ENCODE measurements at regions not wholly inside any gene's neighbourhood (a gene's known extent, or its start where the extent isn't known, plus 50 kb on each side); places are given as distances from the start of the nearest gene placed in this dataset.

DNA sequence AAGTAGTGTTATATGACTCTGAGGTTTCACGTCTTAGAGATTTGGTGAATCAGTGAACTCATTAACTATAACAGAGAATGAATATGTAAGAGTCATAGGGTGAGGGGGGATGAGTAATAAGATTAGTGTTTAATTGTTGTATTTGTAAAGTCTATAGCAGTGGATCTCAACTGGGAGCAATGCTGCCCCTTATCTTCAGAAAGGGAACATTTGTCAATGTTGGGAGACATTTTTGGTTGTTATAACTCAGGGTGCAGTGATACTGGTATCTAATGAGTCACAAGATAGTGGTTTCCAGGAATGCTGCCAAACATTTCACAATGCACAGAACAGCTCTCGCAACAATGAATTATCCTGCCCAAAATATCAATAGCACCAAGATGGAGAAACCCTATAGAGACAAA lies 1193.7 kb downstream of the GALC start:
- no peaks in the 10 kb centered on the region for H3K4me1 ChIP-seq
- intact Hi-C loops (cut with DNase I; ENCODE audit: low total_unique reads) = no loop called here
- no peak overlapping the region for H3K27ac ChIP-seq
- H3K4me3 ChIP-seq = no peak overlapping the region
- no peaks in the 10 kb centered on the region for H3K9me3 ChIP-seq
- no peaks in the 10 kb centered on the region for H3K27me3 ChIP-seq
- DNase-seq = no peak
- TF ChIP-seq, protein P1, sequence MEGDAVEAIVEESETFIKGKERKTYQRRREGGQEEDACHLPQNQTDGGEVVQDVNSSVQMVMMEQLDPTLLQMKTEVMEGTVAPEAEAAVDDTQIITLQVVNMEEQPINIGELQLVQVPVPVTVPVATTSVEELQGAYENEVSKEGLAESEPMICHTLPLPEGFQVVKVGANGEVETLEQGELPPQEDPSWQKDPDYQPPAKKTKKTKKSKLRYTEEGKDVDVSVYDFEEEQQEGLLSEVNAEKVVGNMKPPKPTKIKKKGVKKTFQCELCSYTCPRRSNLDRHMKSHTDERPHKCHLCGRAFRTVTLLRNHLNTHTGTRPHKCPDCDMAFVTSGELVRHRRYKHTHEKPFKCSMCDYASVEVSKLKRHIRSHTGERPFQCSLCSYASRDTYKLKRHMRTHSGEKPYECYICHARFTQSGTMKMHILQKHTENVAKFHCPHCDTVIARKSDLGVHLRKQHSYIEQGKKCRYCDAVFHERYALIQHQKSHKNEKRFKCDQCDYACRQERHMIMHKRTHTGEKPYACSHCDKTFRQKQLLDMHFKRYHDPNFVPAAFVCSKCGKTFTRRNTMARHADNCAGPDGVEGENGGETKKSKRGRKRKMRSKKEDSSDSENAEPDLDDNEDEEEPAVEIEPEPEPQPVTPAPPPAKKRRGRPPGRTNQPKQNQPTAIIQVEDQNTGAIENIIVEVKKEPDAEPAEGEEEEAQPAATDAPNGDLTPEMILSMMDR (IDR thresholded peaks at IDR 0.05) = no peak
- H3K36me3 ChIP-seq = no peaks in the 10 kb centered on the region

GRCh38 chr14:86798330-86798729 lies 1194.7 kb downstream of the GALC start:
- H3K36me3 ChIP-seq = no peaks in the 10 kb centered on the region
- no peak for DNase-seq

DNA sequence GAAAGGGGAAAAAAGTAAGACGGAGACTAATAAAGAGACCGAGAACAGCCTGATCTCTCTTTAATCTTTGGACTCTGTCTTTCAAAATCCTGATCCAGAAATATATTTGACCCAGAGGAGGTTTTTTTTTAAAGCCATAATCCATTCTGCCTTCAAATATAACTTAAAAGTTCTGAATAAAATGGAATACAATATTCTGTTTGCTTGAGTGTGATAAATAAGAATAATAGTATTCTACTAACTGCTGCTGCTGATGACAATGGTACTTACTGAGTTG lies 1196.0 kb downstream of the GALC start:
- intact Hi-C loops (cut with DNase I; ENCODE audit: low total_unique reads) = no loop called here
- TF ChIP-seq, protein P1 (IDR thresholded peaks at IDR 0.05) = no peak
- no peak overlapping the region for H3K27ac ChIP-seq
- H3K9me3 ChIP-seq = no peaks in the 10 kb centered on the region
- H3K4me3 ChIP-seq = no peak overlapping the region
- H3K36me3 ChIP-seq = no peaks in the 10 kb centered on the region
- H3K4me1 ChIP-seq = no peaks in the 10 kb centered on the region
- no peak for DNase-seq
- H3K27me3 ChIP-seq = no peaks in the 10 kb centered on the region

More at GRCh38 chr14:86798330-86798729, 1194.7 kb downstream of the GALC start:
- Histone ChIP-seq H3K4me1 (no peaks in the 10 kb centered on the region), H3K27me3 (no peaks in the 10 kb centered on the region), H3K9me3 (no peaks in the 10 kb centered on the region), H3K4me3 (no peak overlapping the region), H3K27ac (no peak overlapping the region)
- TF ChIP-seq, protein P1 (IDR thresholded peaks at IDR 0.05) = no peak
- intact Hi-C loops (cut with DNase I; ENCODE audit: low total_unique reads) = no loop called here

DNA sequence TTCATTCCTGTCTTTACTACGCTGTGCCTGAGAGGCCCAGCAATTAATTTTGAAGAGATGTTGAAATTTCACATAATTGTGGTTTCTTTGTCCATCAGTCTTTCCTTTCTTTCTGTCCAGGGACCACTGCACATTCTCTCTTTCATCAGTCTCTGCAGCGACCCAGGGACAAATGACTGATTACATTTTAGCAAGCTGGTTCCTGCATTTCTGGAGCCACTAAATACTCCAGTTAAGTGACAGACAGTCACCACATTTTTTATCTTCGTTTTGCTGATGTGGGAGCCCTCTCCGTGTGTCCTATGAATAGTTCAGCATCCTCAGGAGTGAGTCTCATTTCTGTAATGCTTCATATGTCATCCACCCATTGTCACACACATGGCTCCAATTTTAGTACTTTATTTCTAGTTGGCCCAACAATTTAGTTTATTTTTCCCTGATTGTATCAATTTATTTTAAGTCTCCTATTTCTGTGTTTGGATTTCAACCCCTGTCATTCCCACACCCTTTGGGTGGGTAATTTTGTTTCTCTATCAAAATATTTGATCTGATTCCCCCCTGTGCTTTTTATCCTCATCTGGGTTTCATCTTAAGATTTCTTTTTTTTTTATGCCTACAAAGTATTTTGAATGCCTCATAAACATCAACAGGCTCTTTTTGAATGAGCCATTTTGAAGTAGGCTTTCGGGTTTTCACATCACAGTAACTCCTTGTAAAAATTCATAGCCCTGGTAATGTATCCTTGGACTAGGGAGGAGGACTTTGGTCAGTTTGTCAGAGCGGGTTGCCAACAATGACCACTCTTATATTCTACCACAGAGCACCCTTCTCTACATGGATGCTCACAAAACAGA lies 1196.5 kb downstream of the GALC start:
- TF ChIP-seq, protein P1 (IDR thresholded peaks at IDR 0.05) = no peak

GRCh38 chr14:86794689-86795088 lies 1198.3 kb downstream of the GALC start:
- intact Hi-C loops (cut with DNase I; ENCODE audit: low total_unique reads) = no loop called here
- TF ChIP-seq, protein P1 (IDR thresholded peaks at IDR 0.05) = no peak
- Histone ChIP-seq H3K9me3 (no peaks in the 10 kb centered on the region), H3K4me1 (no peaks in the 10 kb centered on the region), H3K27me3 (no peaks in the 10 kb centered on the region), H3K36me3 (no peaks in the 10 kb centered on the region), H3K4me3 (no peak overlapping the region), H3K27ac (no peak overlapping the region)
- DNase-seq = no peak

More for the DNA sequence above, 1196.5 kb downstream of the GALC start:
- no peak overlapping the region for H3K4me3 ChIP-seq
- H3K27me3 ChIP-seq = no peaks in the 10 kb centered on the region
- DNase-seq = no peak
- H3K9me3 ChIP-seq = no peaks in the 10 kb centered on the region
- H3K27ac ChIP-seq = no peak overlapping the region
- no peaks in the 10 kb centered on the region for H3K36me3 ChIP-seq
- intact Hi-C loops (cut with DNase I; ENCODE audit: low total_unique reads) = no loop called here
- no peaks in the 10 kb centered on the region for H3K4me1 ChIP-seq
